ENCODE measurements at regions not wholly inside any gene's neighbourhood (a gene's known extent, or its start where the extent isn't known, plus 50 kb on each side); places are given as distances from the start of the nearest gene placed in this dataset.

DNA sequence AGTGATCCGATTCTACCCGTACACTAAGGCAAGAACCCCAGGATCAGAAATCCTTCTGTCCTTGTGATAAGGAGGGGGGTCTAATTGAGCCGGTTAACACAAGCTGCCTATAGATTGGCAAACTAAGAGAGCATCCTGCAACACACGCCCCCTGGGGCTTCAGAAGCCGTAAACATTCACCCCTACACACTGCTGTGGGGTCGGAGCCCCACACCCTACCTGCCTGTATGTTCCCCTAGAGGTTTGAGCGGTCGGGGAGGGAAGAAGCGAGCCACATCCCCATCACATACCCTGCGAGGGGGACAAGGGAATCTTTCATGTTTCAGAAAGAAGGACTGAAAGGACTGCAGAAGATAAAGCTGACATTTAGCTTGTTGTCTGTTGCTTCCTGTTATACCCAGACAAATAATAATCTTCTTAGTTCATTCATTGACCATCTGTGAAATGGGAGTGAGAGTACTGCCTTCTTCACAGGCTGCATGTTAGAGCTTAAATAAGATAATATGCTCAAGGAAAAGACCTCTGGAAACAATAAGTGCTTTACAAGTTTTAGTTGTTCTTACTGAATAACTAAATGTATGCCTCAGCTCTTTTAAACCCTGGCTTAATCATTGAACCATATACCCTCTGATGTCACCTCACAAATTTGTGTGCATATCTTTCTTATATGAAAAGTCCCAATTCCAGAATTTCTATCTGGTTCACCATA lies 74.2 kb upstream of the RNF217 start:
- no peak for DNase-seq (ENCODE audit: extremely low spot score)
- TF ChIP-seq TARDBP (IDR thresholded peaks at IDR 0.05) (no peak), ELF4 (IDR thresholded peaks at IDR 0.05) (no peak)
- TF ChIP-seq, protein P1, sequence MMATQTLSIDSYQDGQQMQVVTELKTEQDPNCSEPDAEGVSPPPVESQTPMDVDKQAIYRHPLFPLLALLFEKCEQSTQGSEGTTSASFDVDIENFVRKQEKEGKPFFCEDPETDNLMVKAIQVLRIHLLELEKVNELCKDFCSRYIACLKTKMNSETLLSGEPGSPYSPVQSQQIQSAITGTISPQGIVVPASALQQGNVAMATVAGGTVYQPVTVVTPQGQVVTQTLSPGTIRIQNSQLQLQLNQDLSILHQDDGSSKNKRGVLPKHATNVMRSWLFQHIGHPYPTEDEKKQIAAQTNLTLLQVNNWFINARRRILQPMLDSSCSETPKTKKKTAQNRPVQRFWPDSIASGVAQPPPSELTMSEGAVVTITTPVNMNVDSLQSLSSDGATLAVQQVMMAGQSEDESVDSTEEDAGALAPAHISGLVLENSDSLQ (IDR thresholded peaks at IDR 0.05): no peak
- CTCF ChIA-PET: no interaction called here
- POLR2A ChIA-PET: no interaction called here

DNA sequence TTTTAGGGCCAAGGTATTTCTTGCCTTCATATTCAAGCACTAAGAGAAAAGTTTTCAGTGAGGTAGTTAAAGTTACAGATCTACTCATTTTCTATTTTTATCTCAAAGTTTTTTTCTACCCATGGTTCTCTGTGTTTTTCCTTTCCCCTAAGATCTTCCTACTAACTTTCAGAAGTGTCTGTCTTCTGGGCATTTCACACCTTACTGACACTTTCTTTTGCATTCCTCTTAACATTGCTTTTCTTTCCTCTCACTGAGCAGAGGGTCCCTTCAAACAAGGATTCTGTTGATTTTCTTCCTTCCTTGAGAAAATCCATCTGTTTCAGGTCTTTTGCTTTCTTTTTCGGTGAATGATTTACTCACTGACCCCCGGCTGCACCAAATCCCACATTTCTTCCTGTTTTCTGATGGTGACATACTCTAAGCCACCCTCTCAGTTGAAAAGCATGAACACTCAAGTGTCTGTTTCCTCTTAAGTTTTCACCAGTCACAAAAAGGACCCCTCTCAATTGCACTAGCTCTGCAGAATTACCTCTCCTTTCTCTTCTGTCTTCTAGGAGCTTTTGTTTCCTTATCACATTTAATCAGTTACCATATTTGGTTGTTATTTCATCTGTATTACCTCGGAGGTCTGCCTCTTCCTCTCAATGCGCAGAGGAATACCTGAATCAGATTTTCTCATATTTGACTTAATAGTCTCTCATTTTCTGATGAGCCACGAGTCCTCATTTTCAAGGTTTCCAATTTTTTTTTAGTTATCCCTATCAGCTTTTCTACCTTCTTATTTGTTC lies 73.5 kb upstream of the RNF217 start:
- DNase-seq (ENCODE audit: extremely low spot score): no peak
- ChIA-PET POLR2A (no interaction called here), CTCF (interaction anchor here (0.6 kb wide), 1 partner anchor 18 kb away, joined by 3 read pairs; no protein-coding TSS in a partner anchor)
- TF ChIP-seq TARDBP (IDR thresholded peaks at IDR 0.05): no peak
- no peak for TF ChIP-seq FOXM1 (IDR thresholded peaks at IDR 0.05; ENCODE audit: borderline replicate concordance)
- TF ChIP-seq SP1 (IDR thresholded peaks at IDR 0.05): no peak
- no peak for TF ChIP-seq FOXA1 (IDR thresholded peaks at IDR 0.05)
- TF ChIP-seq, protein P1 (IDR thresholded peaks at IDR 0.05): no peak
- TF ChIP-seq NFRKB (IDR thresholded peaks at IDR 0.05): no peak
- TF ChIP-seq ZNF384 (IDR thresholded peaks at IDR 0.05): no peak
- no peak for TF ChIP-seq ELF4 (IDR thresholded peaks at IDR 0.05)
- TF ChIP-seq LEF1 (IDR thresholded peaks at IDR 0.05; ENCODE audit: borderline replicate concordance): no peak
- TF ChIP-seq CTBP1 (IDR thresholded peaks at IDR 0.05; ENCODE audit: borderline replicate concordance): no peak
- no peak for TF ChIP-seq BHLHE40 (IDR thresholded peaks at IDR 0.05; ENCODE audit: borderline replicate concordance)
- no peak for TF ChIP-seq L3MBTL2 (conservative IDR thresholded peaks at IDR 0.05)
- no peak for TF ChIP-seq SUZ12 (IDR thresholded peaks at IDR 0.05)
- TF ChIP-seq FOXK2 (IDR thresholded peaks at IDR 0.05): no peak
- TF ChIP-seq HDGF (IDR thresholded peaks at IDR 0.05; ENCODE audit: borderline replicate concordance): no peak
- no peak for TF ChIP-seq ARNT (IDR thresholded peaks at IDR 0.05)

DNA sequence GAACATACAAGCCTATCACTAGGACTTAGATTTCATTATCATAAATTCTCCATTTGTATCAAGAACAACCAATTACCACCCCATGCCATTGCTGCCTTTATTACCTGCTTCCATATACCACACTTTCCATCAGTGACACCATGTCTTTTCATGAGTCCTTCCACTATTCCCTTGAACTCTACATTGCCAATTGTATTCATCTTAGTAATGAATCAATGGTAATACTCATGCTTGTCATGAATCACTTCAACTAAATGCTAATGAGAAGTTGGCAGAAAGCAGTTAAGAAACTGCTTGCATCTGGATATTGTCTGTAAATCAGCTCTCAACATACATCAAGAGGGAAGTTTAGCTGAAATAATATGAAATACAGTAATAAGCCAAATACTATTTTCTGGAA lies 61.2 kb upstream of the RNF217 start:
- no peak for DNase-seq (ENCODE audit: extremely low spot score)
- ChIA-PET CTCF (no interaction called here), POLR2A (no interaction called here)
- no peak for TF ChIP-seq FOXK2 (IDR thresholded peaks at IDR 0.05)
- TF ChIP-seq, protein P1 (IDR thresholded peaks at IDR 0.05): no peak

DNA sequence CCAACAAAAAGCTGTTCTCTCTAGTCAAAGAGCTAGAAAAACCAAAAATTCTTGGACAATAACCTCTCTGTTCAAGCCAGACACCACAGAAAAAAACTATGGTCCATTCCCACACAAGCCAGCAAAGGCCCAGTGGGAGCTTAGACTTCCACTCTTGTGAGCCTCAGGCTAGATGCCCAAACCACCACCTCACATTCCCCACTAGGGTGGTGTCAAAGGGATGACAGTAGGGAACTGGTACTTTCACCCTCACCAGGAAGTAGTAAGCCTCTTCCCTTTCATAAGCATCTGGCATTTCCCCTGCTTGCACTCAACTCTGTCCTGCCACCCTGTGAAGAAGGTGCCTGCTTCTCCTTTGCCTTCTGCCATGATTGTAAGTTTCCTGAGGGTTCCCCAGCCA lies 58.4 kb upstream of the RNF217 start:
- DNase-seq (ENCODE audit: extremely low spot score): no peak
- ChIA-PET POLR2A (no interaction called here), CTCF (interaction anchor here (0.7 kb wide), 1 partner anchor 1492 kb away, joined by 3 read pairs; no protein-coding TSS in a partner anchor)
- TF ChIP-seq, protein P1 (IDR thresholded peaks at IDR 0.05): no peak

DNA sequence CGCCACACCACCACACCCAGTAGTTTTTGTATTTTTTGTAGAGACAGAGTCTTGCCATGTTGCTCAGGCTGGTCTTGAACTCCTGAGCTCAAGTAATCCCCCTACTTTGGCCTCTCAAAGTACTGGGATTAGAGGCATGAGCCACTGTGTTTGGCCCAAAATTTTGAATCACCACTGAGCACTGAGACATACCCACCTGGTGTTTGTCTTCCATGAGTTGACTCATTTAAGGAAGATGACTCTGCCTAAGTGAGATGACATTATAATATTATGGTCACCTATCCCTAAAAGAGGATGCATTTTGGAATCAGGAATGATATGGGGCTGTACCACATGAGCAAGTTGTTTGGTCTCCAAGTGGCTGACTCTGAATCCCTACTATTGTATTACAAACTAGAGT lies 54.6 kb upstream of the RNF217 start:
- DNase-seq (ENCODE audit: extremely low spot score): no peak
- POLR2A ChIA-PET: no interaction called here
- TF ChIP-seq ZNF384 (IDR thresholded peaks at IDR 0.05): no peak
- TF ChIP-seq TARDBP (IDR thresholded peaks at IDR 0.05): no peak
- TF ChIP-seq NFRKB (IDR thresholded peaks at IDR 0.05): no peak
- no peak for TF ChIP-seq ARNT (IDR thresholded peaks at IDR 0.05)
- TF ChIP-seq HDGF (IDR thresholded peaks at IDR 0.05; ENCODE audit: borderline replicate concordance): no peak
- no peak for TF ChIP-seq FOXA1 (IDR thresholded peaks at IDR 0.05)
- TF ChIP-seq CTBP1 (IDR thresholded peaks at IDR 0.05; ENCODE audit: borderline replicate concordance): no peak
- no peak for TF ChIP-seq SP1 (IDR thresholded peaks at IDR 0.05)
- TF ChIP-seq ELF4 (IDR thresholded peaks at IDR 0.05): no peak
- TF ChIP-seq BHLHE40 (IDR thresholded peaks at IDR 0.05; ENCODE audit: borderline replicate concordance): no peak
- TF ChIP-seq FOXM1 (IDR thresholded peaks at IDR 0.05; ENCODE audit: borderline replicate concordance): no peak
- TF ChIP-seq, protein P1 (IDR thresholded peaks at IDR 0.05): no peak
- no peak for TF ChIP-seq FOXK2 (IDR thresholded peaks at IDR 0.05)
- CTCF ChIA-PET: no interaction called here
